Fibroblast of gingiva (primary cell): ENCODE measurements at regions not wholly inside any gene's neighbourhood (a gene's known extent, or its start where the extent isn't known, plus 50 kb on each side); places are given as distances from the start of the nearest gene placed in this dataset.

Source experiments
- DNase-seq: peaks from one replicate; pipeline ENCODE4 v3.0.0-alpha.2; 2011; ENCODE audit warnings: low read depth

DNA sequence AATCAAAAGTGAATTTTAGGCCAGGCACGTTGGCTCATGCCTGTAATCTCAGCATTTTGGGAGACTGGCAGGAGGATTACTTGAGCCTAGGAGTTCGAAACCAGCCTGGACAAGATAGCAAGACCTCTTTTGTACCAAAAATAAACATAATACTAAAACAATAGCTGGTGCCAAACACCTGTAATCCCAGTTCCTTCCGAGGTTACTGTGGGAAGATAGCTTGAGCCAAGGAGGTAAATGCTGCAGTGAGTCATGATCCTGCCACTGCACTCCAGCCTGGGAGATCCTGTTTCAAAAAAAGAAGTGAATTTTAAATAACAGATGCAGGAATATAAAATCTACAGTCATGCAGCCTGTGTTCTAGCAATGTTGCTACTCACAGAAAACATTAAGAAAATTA lies 488.3 kb downstream of the PPARGC1A start:
- DNase-seq = no peak

- no peak for DNase-seq
These were observed 496.9 kb downstream of the PPARGC1A start for GRCh38 chr4:23392860-23393458.

GRCh38 chr4:23390246-23390645 lies 499.6 kb downstream of the PPARGC1A start:
- no peak for DNase-seq

- no peak for DNase-seq
These were observed 501.0 kb downstream of the PPARGC1A start for GRCh38 chr4:23388699-23389395.

- DNase-seq = no peak
These were observed 501.6 kb downstream of the PPARGC1A start for GRCh38 chr4:23388255-23388654.

DNA sequence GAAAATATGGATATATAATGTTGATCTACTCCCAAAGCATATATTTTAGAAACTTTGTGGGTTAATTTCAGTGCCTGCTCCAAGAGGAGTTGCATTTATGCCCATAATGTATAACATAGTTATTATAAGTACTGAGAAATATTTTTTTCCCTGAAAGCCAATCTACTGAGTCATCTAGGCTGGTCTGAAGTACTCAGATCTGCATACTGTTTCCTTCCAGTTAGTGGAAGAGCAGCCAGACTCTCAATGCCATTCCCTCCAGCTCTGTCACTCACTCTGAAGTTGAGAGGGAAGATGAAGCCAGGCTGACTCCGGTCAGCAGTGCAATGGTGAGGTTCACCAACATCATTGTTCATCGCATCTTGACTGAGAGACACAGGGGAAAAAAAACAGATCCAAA lies 505.1 kb downstream of the PPARGC1A start:
- DNase-seq = no peak

DNA sequence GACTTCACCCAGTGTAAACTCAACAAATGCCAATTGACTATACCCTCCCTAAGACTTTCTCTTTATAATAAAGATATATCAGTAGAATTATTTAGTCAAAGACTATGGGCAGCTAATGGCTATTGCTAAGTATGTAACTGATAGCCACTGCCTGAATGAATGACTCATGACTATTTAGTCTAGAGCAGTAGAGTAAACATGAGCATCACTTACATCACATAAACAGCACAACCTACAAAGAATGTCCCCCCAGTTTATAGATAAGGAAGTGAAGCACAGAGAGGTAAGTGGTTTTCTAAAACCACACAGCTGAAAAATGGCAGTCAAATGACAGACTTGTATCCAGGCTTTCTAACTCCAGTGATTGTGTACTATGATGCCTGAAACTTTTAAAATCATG lies 507.0 kb downstream of the PPARGC1A start:
- no peak for DNase-seq

GRCh38 chr4:23374259-23374658 lies 515.6 kb downstream of the PPARGC1A start:
- DNase-seq = no peak

DNA sequence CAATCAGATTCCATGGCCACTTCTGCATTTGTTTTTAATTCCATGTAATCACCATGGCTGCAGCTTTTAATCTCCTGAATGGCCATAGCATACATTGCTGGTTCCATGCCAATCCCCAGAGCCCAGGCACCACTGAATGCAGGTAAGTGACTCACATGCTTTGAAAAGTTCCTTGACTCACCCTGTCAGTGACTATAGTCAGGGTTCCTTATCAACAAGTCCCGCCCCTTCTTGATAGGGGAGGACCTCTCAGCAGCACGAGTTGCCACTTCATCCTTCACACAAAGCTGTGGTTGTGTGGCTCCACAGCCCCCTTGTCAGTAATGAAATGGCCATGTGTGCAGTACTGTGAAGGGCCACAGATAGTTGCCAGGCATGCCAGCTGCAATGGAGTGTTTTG lies 516.6 kb downstream of the PPARGC1A start:
- no peak for DNase-seq

- no peak for DNase-seq
These were observed 518.3 kb downstream of the PPARGC1A start for GRCh38 chr4:23371533-23371932.

- DNase-seq = no peak
These were observed 520.5 kb downstream of the PPARGC1A start for GRCh38 chr4:23369331-23369730.

GRCh38 chr4:23368081-23368697 lies 521.7 kb downstream of the PPARGC1A start:
- DNase-seq = no peak

- DNase-seq = no peak
These were observed 523.3 kb downstream of the PPARGC1A start for GRCh38 chr4:23366557-23366906.

- DNase-seq = no peak
These were observed 523.8 kb downstream of the PPARGC1A start for GRCh38 chr4:23365871-23366556.

GRCh38 chr4:23365086-23365485 lies 524.8 kb downstream of the PPARGC1A start:
- no peak for DNase-seq

DNA sequence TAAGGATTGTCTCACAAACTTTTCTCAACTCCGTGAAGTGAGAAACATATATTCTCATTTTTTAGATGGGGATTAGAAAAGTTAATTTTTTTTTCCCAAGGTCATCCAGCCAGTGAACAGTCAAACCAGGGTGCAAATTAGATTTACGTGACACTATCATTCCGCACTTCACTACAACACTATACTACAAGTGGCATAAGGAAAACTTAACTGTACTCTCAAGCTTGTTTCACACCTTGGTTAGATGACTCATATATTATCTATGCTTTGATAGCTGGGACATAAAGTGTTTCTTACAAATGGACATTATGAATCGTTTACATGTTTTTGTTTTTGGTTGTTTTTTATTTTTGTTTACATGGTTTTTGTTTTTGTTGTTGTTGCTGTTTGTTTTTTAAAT lies 525.7 kb downstream of the PPARGC1A start:
- DNase-seq = no peak

DNA sequence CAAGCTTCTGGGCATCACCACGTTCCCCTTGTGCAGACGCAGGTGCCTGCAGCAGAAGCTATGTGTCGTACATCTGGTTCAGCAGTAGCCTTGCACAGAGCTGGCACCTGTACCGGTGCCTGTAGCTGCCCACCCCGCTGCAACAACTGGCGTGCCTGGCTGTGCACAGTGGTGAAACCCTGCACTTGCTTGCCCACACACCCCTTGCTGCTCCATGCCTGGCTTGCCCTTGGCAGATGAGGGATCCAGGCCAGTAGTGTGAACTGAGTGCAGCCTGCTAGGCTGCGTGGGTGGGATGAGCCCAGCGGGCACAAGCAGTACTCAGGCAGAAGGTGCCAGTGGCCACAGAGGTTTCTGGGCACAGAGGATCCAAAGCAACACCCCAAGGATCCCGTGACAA lies 528.4 kb downstream of the PPARGC1A start:
- no peak for DNase-seq

DNA sequence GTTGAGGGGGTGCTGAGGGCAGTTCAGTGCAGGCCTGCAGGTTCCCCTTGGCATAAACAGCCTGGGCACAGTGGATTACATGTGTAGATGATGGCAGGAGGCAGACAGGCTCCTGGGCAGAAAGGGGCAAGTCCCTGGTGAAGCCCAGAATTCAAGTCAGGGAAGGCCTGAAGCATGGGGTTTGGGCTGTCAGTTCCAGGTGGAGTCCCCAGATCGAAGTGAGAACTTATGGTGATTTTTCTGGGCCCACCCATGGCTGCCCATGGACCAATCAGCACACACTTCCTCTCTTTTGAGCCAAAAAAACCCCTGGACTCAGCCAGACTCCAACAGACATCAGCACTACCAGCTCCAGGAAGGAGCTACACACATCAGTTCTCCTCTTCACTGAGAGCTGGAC lies 529.1 kb downstream of the PPARGC1A start:
- DNase-seq = no peak

- DNase-seq = peak; percentile 3
These were observed 534.6 kb downstream of the PPARGC1A start for GRCh38 chr4:23355258-23355657.

GRCh38 chr4:23353200-23353599 lies 536.6 kb downstream of the PPARGC1A start:
- DNase-seq = no peak

DNA sequence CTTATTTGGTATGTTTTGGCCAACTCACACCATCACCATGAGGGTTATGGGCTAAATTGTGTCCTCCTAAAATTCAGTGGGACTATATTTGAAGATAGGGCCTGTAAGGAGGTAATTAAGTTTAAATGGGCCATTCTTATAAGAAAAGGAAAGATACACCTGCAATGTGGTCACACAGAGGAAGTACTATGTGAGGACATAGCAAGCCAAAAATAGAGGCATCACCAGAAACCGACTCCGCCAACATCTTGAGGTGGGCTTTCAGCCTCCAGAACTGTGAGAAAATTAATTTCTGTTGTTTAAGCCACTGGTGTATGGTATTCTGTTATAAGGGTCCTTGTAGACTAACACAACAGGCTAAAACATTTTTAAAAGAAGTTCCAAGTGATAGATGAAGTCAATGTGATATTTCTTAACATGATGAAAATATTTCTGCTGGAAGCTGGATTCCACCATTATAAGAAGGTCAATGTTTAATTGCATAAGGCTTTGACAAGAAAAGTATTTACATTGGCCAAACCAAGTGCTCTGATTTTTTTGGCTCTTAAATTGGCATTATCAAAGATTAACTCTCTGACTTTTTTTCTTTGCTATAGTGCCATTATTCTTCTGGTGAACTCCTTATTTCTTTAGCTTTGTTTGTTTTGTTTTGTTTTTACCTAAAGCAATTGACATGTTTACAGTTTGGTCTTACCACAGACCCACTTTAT lies 540.9 kb downstream of the PPARGC1A start:
- DNase-seq = no peak

DNA sequence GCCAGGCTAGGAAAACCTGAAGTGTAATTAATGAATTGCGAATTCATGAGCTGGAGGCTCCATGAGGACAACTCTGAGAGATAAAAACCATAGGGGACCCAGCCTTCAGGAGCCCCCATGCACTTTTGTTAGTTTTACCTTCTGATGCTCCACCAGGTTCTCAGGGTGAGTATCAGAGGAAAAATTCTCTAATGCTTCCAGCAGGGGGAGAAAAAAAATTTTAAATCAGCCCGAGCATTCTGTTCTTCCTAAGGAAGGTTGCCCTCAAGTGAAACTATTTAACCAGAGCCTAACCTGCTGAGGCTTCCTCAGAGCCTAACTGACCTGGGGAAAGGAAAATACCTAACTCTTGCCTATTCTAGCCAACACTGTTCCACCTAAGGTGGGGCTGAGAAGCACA lies 552.6 kb downstream of the PPARGC1A start:
- DNase-seq = no peak
